Mononuclear cell (primary cell): ENCODE measurements at regions not wholly inside any gene's neighbourhood (a gene's known extent, or its start where the extent isn't known, plus 50 kb on each side); places are given as distances from the start of the nearest gene placed in this dataset.

ENCODE experiments used
- H3K27me3 ChIP-seq: 2 replicates; pipeline ENCODE4 v1.6.0; 2011; ENCODE audit warnings: low read length, control low read depth; ENCODE audit not compliant: insufficient read depth
- H3K4me1 ChIP-seq: 2 replicates; pipeline ENCODE4 v1.5.1; 2011; ENCODE audit warnings: mild to moderate bottlenecking, low read length, control low read depth; ENCODE audit not compliant: insufficient read depth
- H3K4me3 ChIP-seq: 2 replicates; pipeline ENCODE4 v1.5.1; 2011; ENCODE audit warnings: mild to moderate bottlenecking, low read length, moderate library complexity
- H3K9me3 ChIP-seq: 2 replicates; pipeline ENCODE4 v1.5.1; 2011; ENCODE audit warnings: low read depth, mild to moderate bottlenecking, control low read depth, low read length

- no peak overlapping the region for H3K4me3 ChIP-seq
- H3K4me1 ChIP-seq = no peaks in the 10 kb centered on the region
- H3K27me3 ChIP-seq = peaks cover 4% of the 10 kb centered on the region
- no peaks in the 10 kb centered on the region for H3K9me3 ChIP-seq
Measured at GRCh38 chr7:12157517-12157916, 53.6 kb upstream of the TMEM106B start.

GRCh38 chr7:12158334-12159060 lies 52.6 kb upstream of the TMEM106B start:
- no peak overlapping the region for H3K4me3 ChIP-seq
- no peaks in the 10 kb centered on the region for H3K27me3 ChIP-seq
- H3K9me3 ChIP-seq = no peaks in the 10 kb centered on the region
- H3K4me1 ChIP-seq = no peaks in the 10 kb centered on the region

- no peaks in the 10 kb centered on the region for H3K9me3 ChIP-seq
- H3K4me3 ChIP-seq = no peak overlapping the region
- no peaks in the 10 kb centered on the region for H3K27me3 ChIP-seq
- H3K4me1 ChIP-seq = no peaks in the 10 kb centered on the region
Measured at GRCh38 chr7:12161146-12161545, 49.9 kb upstream of the TMEM106B start.
